ENCODE measurements at regions not wholly inside any gene's neighbourhood (a gene's known extent, or its start where the extent isn't known, plus 50 kb on each side); places are given as distances from the start of the nearest gene placed in this dataset.
"Not testable (repeated sequence)": the region's sequence is repeated elsewhere in the genome, so short reads cannot be mapped to it uniquely, and the experiment has no call there.

DNA sequence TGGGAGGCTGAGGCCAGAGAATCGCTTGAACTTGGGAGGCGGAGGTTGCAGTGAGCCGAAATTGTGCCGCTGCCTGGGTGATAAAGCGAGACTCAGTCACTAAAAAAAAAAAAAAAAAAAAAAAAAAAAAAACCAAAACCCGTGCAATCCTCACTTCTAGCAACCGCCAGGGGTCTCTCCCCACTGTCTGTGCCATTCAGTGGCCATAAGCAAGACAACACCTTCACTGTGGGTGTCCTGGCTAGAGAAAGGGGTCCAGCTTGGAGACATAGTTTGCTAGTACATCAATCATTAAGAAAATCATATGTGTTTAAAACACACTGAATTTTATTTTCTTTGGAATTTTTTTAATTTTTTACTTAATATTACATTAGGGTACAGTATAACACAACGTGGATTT is 68.2 kb downstream of the RASL11A start:
- intact Hi-C loops (cut with DNase I; ENCODE audit: low total_unique reads) = no loop called here
- DNase-seq (ENCODE audit: low spot score in 2 of 2) = no peak
- Histone ChIP-seq H3K4me3 (no peak overlapping the region), H3K36me3 (no peaks in the 10 kb centered on the region), H3K9me3 (no peaks in the 10 kb centered on the region), H3K27ac (no peak overlapping the region), H3K27me3 (no peaks in the 10 kb centered on the region), H3K4me1 (no peaks in the 10 kb centered on the region)
- TF ChIP-seq POLR2AphosphoS5 (IDR thresholded peaks at IDR 0.05) (no peak), POLR2A (IDR thresholded peaks at IDR 0.05) (no peak)

DNA sequence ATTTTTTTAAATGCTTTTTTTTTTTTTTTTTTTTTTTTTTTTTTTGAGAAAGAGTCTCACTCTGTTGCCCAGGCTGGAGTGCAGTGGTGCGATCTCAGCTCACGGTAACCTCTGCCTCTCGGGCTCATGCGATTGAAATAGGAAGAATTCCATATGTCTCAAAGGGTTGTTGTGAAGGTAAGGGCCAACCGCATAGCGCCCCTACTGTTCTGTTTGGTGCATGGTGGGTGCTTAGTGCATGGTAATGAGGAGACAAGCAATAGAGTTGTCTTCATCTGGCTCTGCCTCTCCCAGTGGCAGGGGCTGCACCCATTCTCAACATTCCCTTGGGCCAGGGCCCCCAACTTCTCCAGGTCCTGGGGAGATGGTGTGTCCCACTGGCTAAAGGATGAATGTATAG is 68.7 kb downstream of the RASL11A start:
- Histone ChIP-seq H3K4me3 (no peak overlapping the region), H3K9me3 (no peaks in the 10 kb centered on the region), H3K27me3 (no peaks in the 10 kb centered on the region), H3K4me1 (no peaks in the 10 kb centered on the region), H3K36me3 (no peaks in the 10 kb centered on the region), H3K27ac (no peak overlapping the region)
- intact Hi-C loops (cut with DNase I; ENCODE audit: low total_unique reads) = no loop called here
- TF ChIP-seq, protein P1, sequence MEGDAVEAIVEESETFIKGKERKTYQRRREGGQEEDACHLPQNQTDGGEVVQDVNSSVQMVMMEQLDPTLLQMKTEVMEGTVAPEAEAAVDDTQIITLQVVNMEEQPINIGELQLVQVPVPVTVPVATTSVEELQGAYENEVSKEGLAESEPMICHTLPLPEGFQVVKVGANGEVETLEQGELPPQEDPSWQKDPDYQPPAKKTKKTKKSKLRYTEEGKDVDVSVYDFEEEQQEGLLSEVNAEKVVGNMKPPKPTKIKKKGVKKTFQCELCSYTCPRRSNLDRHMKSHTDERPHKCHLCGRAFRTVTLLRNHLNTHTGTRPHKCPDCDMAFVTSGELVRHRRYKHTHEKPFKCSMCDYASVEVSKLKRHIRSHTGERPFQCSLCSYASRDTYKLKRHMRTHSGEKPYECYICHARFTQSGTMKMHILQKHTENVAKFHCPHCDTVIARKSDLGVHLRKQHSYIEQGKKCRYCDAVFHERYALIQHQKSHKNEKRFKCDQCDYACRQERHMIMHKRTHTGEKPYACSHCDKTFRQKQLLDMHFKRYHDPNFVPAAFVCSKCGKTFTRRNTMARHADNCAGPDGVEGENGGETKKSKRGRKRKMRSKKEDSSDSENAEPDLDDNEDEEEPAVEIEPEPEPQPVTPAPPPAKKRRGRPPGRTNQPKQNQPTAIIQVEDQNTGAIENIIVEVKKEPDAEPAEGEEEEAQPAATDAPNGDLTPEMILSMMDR (IDR thresholded peaks at IDR 0.05) = no peak
- TF ChIP-seq POLR2AphosphoS5 (IDR thresholded peaks at IDR 0.05) = no peak
- no peak for TF ChIP-seq POLR2A (IDR thresholded peaks at IDR 0.05)
- no peak for DNase-seq (ENCODE audit: low spot score in 2 of 2)

DNA sequence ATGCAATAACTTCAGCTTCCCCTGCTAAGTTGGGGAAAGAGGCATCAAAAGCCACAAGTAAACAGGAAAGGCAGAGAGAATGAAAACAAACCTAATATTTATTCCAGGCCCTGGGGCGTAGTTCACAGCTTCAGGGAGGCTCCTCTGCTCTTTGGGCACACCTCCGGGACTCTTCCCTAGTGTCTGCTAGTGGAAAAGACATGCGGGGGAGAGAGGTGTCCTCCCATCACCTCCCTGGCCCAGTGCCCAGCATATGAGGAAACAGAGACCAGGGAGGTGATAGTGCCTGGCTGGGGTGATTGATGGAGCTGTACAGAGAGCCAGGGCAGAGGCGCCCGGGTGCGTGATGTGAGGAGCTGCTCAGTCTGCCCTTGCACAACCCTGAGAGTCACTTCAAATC is 71.0 kb downstream of the RASL11A start:
- no peak for DNase-seq (ENCODE audit: low spot score in 2 of 2)
- intact Hi-C loops (cut with DNase I; ENCODE audit: low total_unique reads) = no loop called here
- H3K4me1 ChIP-seq = no peaks in the 10 kb centered on the region
- no peak overlapping the region for H3K27ac ChIP-seq
- TF ChIP-seq, protein P1 (IDR thresholded peaks at IDR 0.05) = no peak
- no peak for TF ChIP-seq POLR2A (IDR thresholded peaks at IDR 0.05)
- TF ChIP-seq POLR2AphosphoS5 (IDR thresholded peaks at IDR 0.05) = no peak
- no peaks in the 10 kb centered on the region for H3K36me3 ChIP-seq
- peaks cover 0 to 8% of the 10 kb centered on the region in 2 donors for H3K27me3 ChIP-seq
- H3K4me3 ChIP-seq = no peak overlapping the region
- no peaks in the 10 kb centered on the region for H3K9me3 ChIP-seq

DNA sequence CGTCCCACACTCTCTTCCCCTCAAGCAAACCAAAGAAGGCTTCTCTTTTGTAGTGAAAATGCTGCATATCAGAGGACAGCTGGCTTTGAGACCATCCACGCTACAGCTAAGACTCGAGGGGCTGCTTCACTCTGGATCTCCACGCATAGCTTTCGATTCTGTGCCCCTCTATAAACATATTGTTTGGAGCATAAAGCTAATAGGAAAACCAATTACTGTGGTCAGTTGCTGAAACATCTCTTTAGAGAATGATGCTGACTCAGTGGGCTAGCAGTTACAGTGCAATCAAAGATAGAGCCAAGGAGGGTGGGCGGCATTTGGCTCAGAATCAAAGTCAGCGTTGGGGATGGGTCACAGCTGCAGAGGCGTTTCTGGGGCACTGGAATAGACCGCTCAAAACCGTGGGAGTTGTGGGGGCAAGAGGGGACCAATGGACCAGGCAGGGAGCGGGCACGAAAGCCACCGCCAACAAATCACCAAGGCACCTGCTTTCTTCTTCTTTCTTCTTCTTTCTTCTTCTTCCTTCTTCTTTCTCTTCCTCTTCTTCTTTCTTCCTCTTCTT is 76.7 kb downstream of the RASL11A start:
- Histone ChIP-seq H3K27me3 (peaks cover 0 to 14% of the 10 kb centered on the region in 2 donors), H3K4me3 (no peak overlapping the region), H3K4me1 (no peaks in the 10 kb centered on the region), H3K27ac (no peak overlapping the region), H3K36me3 (no peaks in the 10 kb centered on the region), H3K9me3 (no peaks in the 10 kb centered on the region)
- TF ChIP-seq POLR2AphosphoS5 (IDR thresholded peaks at IDR 0.05) (no peak), POLR2A (IDR thresholded peaks at IDR 0.05) (no peak)
- TF ChIP-seq, protein P1 (IDR thresholded peaks at IDR 0.05) = no peak
- intact Hi-C loops (cut with DNase I; ENCODE audit: low total_unique reads) = no loop called here
- DNase-seq (ENCODE audit: low spot score in 2 of 2) = no peak

DNA sequence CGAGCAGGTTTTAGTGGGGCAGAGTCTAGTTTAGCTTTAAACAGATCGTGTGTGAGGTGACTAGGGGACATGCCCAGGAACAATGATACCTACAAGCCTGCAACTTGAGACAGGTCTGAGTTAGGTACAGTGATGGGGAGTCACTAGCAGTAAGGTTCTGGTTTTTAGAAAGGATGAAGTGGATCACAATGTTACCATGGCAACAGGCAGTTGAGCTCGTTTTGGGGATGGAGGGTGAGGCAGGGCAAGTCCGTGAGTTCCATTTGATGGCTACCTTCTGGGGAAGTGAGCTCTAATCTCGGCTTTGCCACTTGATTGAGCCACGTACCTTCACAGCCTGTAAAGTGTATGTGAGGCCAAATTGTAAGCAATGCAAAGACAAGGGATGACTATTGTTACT is 76.0 kb upstream of the GTF3A start:
- Histone ChIP-seq H3K4me3 (no peak overlapping the region), H3K27ac (no peak overlapping the region), H3K36me3 (no peaks in the 10 kb centered on the region), H3K9me3 (no peaks in the 10 kb centered on the region), H3K27me3 (peaks cover 0 to 14% of the 10 kb centered on the region in 2 donors), H3K4me1 (no peaks in the 10 kb centered on the region)
- TF ChIP-seq POLR2AphosphoS5 (IDR thresholded peaks at IDR 0.05) = no peak
- TF ChIP-seq, protein P1 (IDR thresholded peaks at IDR 0.05) = no peak
- intact Hi-C loops (cut with DNase I; ENCODE audit: low total_unique reads) = no loop called here
- DNase-seq (ENCODE audit: low spot score in 2 of 2) = no peak

DNA sequence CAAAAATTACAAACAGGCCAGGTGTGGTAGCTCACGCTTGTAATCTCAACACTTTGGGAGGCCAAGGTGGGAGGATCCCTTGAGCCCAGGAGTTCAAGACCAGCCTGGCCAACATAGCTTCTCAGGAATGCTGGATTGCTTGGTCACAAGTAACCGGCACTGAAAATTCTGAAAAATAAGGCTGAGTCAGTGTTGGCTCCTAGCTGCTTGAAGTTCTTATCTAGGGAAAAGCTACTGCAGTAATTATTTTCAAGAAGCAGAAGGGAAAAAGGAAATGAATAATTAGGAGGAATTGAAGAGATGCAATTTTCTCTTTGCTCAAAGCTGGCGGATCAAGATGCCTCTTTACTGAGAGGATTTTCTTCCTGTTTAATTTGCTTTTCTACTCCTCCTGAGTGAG is 75.0 kb upstream of the GTF3A start:
- Histone ChIP-seq H3K4me3 (no peak overlapping the region), H3K9me3 (no peaks in the 10 kb centered on the region), H3K27me3 (peaks cover 0 to 17% of the 10 kb centered on the region in 2 donors), H3K4me1 (no peaks in the 10 kb centered on the region), H3K36me3 (no peaks in the 10 kb centered on the region), H3K27ac (no peak overlapping the region)
- no peak for DNase-seq (ENCODE audit: low spot score in 2 of 2)
- intact Hi-C loops (cut with DNase I; ENCODE audit: low total_unique reads) = no loop called here
- no peak for TF ChIP-seq POLR2A (IDR thresholded peaks at IDR 0.05)
- TF ChIP-seq POLR2AphosphoS5 (IDR thresholded peaks at IDR 0.05) = no peak
- TF ChIP-seq, protein P1 (IDR thresholded peaks at IDR 0.05) = no peak

DNA sequence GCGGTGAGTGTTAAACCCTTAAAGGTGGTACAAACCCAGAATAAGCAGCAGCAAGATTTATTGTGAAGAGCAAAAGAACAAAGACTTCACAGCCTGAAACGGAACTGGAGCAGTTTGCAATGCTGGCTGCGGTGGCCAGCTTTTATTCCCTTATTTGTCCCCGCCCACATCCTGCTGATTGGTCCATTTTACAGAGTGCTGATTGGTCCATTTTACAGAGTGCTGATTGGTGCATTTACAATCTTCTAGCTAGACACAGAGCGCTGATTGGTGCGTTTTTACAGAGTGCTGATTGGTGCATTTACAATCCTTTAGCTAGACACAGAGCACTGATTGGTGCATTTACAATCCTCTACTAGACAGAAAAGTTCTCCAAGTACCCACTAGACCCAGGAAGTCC is 73.6 kb upstream of the GTF3A start:
- H3K4me3 ChIP-seq; H3K9me3 ChIP-seq; DNase-seq (ENCODE audit: low spot score in 2 of 2); H3K36me3 ChIP-seq; H3K27ac ChIP-seq; H3K4me1 ChIP-seq: not testable (repeated sequence)
- intact Hi-C loops (cut with DNase I; ENCODE audit: low total_unique reads) = loop anchor here (10.0 kb wide), 1 partner anchor 366 kb away; no protein-coding TSS in a partner anchor
- peaks cover 0 to 14% of the 10 kb centered on the region in 2 donors for H3K27me3 ChIP-seq

All from breast epithelium (tissue), 4 donors.